NCI-H748 (cell line): ENCODE measurements at regions not wholly inside any gene's neighbourhood (a gene's known extent, or its start where the extent isn't known, plus 50 kb on each side); places are given as distances from the start of the nearest gene placed in this dataset.
"Not testable (repeated sequence)": the region's sequence is repeated elsewhere in the genome, so short reads cannot be mapped to it uniquely, and the experiment has no call there.

Experiments
- DNase-seq: peaks from one replicate; lab custom pipeline; 2025; ENCODE audit not compliant: unreplicated experiment; lab: John Stamatoyannopoulos, UW

GRCh38 chr3:151596940-151597339, 136.1 kb upstream of the IGSF10 start:
- DNase-seq = no peak

GRCh38 chr3:151593928-151594327, 133.1 kb upstream of the IGSF10 start:
- no peak for DNase-seq

GRCh38 chr3:151592287-151592686, 131.4 kb upstream of the IGSF10 start:
- DNase-seq = peak; percentile 16

- no peak for DNase-seq
These were observed 130.6 kb upstream of the IGSF10 start for GRCh38 chr3:151591441-151591840.

- no peak for DNase-seq
These were observed 128.4 kb upstream of the IGSF10 start for GRCh38 chr3:151589311-151589710.

GRCh38 chr3:151587659-151588058, 126.8 kb upstream of the IGSF10 start:
- DNase-seq = not testable (repeated sequence)

GRCh38 chr3:151584566-151584965, 123.7 kb upstream of the IGSF10 start:
- no peak for DNase-seq

GRCh38 chr3:151581035-151581434, 120.2 kb upstream of the IGSF10 start:
- no peak for DNase-seq

- no peak for DNase-seq
These were observed 119.7 kb upstream of the IGSF10 start for GRCh38 chr3:151580591-151580990.

- no peak for DNase-seq
These were observed 118.9 kb upstream of the IGSF10 start for GRCh38 chr3:151579571-151580270.

- DNase-seq = no peak
These were observed 117.6 kb upstream of the IGSF10 start for GRCh38 chr3:151578495-151578894.

- no peak for DNase-seq
These were observed 115.8 kb upstream of the IGSF10 start for GRCh38 chr3:151576511-151577137.

- peak; percentile 62 for DNase-seq
These were observed 107.3 kb upstream of the IGSF10 start for GRCh38 chr3:151568184-151568583.

GRCh38 chr3:151567477-151567876, 106.6 kb upstream of the IGSF10 start:
- DNase-seq = no peak

GRCh38 chr3:151564261-151564660, 103.4 kb upstream of the IGSF10 start:
- no peak for DNase-seq

GRCh38 chr3:151563305-151563704, 102.4 kb upstream of the IGSF10 start:
- no peak for DNase-seq

GRCh38 chr3:151562891-151563290, 102.0 kb upstream of the IGSF10 start:
- DNase-seq = no peak

- no peak for DNase-seq
These were observed 101.0 kb upstream of the IGSF10 start for GRCh38 chr3:151561878-151562277.

GRCh38 chr3:151560738-151561137, 99.9 kb upstream of the IGSF10 start:
- no peak for DNase-seq

- no peak for DNase-seq
These were observed 98.9 kb upstream of the IGSF10 start for GRCh38 chr3:151559736-151560135.

- DNase-seq = no peak
These were observed 97.8 kb upstream of the IGSF10 start for GRCh38 chr3:151558661-151559060.

- DNase-seq = no peak
These were observed 96.4 kb upstream of the IGSF10 start for GRCh38 chr3:151557068-151557840.
